Occipital lobe (tissue), 1 donor: ENCODE measurements at regions not wholly inside any gene's neighbourhood (a gene's known extent, or its start where the extent isn't known, plus 50 kb on each side); places are given as distances from the start of the nearest gene placed in this dataset.

Source experiments
- DNase-seq: peaks from one replicate; lab custom pipeline; 2025; lab: John Stamatoyannopoulos, UW

DNA sequence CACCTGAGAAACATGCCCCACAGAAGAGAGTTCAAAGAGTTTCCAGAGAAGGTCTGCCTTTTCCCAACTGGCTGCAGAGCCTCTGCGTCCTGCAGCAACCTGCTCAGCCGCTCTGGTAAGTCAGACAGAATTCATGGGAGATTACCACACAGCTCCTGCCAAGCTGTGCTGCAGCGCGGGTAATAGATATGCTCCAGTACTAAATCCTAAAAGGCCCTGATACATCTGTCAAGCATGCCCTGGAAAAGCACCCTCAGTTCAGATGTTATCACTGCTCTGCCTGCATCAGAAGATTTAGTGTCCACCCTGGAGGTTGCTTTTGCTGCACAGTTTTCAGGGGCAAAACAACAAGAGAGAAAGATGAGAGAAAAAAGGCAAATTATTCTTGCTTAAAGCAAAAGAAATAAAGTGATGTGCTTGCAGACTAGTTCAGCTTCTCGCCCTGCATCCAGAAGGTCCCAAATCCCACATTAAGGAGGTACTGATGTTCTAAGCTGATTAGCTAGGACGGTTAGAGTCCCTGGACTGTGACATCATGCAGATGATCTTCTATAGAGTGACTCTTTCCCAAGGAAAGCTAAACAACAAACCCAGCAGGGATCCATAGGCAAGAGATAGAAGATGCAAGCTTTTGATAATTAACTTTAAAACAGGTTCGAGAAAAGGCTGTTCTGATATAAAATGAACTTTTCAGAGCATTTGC, 488.6 kb downstream of the BCL11A start:
- DNase-seq, result no peak

DNA sequence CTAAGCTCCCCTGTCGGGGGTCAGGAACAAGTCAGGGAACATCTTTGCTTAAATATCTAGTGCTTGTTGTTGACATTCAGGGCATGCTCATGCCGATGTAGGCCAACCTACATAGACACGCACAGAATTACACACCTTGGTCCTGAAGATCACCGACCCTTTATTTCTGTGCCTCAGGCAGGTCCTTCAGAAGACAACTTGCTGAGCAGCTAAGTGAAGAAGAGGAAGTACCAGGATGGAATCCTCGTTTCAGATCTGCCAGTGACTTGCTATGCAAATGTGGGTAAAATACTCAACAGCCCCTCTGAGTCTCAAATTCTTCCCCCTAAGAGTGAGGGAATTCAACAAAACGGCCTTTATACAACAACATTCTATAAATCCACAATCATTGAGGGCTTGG, 494.7 kb downstream of the BCL11A start:
- no peak for DNase-seq

DNA sequence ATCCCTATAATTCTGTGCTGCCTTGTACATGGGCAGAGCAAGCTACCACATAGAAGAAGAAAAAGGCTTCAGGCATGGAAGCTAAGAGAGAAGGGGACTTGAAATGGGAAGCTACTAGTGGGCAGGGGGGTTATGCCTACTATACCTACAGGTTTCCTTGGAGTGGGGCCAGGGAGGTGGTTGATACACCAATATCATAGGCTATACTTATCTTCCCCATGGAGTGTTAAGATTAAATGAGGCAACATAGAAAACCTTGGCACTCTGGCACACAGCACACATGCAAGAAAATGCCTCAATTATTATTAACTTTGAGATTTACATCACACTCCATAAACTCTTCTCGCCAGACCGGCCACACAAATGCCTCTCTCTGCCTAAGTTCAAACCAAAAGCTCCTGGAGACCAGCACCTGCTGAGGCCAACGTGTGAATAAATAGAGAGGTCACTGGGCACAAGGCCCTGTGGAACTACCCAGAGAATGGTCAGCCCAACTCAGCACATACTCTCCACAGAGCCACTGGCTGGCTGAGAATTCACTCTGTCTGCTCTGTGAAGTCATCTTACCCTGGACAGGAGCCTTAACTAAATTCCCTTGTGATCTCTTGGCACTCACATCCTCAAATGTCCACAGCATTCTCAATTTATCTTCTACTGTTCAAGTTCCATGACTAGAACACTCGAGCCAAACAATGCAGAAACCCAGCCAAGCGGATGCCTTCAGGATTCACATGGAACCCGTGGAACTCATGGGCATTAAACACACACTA, 498.7 kb downstream of the BCL11A start:
- DNase-seq, result no peak

DNA sequence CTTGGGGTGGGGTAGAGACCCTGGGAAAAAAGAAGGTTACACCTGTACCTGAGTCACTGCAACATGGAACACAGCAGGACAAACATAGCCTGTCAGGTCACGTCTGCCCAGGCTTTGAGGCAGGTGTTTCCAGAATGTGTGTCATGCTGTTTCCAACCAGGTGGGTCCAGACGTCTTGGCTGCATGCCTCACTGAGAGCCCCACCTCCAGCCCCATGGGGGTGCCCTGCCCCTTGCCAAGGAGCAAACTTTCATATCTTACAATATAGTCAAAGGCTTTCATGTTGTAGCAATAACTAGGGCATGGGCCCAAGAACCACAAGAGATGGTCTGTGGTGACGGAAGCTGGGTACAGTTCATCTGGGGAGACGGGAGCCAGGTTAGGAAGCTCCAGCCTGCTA, 499.7 kb downstream of the BCL11A start:
- no peak for DNase-seq

DNA sequence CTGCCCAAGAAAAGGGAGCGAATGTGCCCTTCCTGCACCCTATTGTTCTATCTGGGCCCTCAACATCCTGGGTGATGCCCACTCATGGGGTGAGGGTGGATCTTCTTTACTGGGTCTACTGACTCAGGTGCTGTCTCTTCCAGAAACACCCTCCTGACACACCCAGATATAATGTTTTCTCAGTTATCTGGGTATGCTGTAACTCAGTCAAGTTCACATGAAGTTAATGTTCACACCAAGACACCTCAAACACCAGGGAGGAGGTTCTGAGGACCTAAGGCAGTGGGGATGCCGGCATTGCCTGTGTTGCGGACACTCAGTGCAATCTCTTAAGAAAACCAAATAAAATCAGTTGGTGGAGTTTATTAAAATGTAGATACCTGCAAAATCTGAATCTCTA, 500.9 kb downstream of the BCL11A start:
- no peak for DNase-seq

DNA sequence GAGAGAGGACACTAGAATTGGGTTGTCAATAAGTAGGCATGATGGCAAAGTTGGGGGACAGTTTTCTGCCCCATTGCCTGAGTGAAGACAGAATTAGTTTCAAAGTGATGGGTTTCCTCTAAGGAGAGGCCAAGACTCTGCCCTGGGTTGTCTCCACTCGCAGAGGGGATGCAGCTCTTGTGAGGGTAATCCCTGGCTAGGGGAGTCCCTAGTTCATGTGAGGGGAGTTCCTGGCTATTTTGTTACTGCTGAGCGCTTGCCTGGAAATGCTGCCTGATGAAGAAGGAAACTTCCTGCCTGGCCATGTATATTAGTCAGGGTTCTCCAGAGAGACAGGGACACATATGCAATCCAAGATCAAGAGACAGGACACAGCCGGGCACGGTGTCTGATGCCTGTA, 501.5 kb downstream of the BCL11A start:
- no peak for DNase-seq

DNA sequence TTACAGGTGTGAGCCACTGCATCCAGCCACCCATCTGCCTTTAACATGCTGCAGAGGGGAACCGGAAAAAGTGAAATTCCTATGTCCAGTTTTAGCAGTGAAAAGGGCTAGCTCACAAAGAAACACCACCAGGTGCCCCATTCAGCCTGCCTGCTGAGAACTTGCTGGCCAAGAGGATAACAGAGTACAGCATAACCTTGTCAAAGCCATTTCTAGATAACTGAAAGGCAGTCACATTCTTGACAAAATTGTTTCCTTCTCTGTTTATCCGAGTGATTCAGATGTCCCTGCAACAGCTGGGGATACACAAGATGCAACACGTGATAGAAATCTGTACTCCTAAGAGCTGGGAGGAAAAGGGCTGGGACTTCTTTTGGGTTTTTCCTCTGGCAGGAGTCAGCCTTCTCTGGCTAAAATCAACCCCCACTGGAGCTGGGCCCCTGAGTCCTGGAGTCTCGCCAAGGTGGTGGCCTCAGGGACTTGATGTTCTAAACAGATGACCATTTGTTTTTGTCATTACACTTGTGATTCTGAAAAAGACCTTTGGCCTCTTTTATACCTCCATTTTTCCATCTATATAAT, 505.4 kb downstream of the BCL11A start:
- no peak for DNase-seq

DNA sequence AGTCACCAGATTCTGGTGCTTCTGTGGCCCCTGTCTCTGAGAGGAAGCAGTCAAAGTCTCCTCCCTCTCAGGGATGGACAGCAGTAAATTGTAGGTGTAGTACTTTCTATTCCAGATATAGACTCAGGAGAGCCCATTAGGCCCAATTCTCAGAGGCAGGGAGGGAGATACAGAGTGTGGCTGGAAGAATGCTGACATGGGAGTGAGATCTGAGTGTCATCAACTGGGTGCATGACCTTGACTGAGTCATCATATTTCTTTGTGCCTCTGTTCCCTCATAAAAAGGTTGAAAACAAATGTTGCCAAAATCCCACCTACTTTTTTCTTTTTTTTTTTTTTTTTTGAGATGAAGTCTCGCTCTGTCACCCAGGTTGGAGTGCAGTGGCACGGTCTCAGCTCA, 506.1 kb downstream of the BCL11A start:
- no peak for DNase-seq

DNA sequence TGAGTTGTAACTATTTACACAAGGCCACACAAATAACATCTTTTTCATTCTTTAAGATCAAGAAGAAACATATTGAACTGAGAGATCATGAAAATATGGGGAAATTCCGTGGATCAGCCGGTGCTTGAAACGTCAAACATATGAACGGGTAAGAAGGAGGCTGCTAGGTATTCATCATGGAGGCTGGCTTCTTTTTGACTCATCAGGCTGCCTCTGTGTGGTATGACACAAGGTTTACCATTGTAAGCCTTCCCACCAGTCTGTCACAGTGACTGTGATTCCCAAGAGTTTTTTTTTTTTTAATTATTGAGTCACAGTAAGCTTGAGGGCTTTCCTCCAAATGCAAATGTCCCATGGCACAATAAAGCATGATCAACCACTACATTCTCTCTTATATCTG, 506.9 kb downstream of the BCL11A start:
- no peak for DNase-seq

DNA sequence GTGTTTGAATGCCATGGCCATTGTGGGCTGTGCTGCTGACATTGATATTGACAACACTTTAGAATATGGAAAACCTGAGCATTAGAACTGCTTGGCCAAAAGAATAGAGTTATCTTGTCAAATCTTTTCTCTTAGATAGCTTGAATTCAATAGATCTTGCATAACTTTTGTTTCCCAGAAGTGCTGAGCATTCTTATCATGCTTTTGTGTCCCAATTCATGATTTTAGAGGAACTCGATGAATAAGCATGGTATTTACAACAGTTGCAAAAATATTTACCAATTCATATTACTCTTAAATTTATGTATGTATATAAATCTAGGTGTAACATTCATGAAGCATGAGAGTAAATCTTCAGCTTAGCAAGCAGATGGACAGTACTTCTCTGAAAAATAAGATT, 508.0 kb downstream of the BCL11A start:
- DNase-seq, result no peak

DNA sequence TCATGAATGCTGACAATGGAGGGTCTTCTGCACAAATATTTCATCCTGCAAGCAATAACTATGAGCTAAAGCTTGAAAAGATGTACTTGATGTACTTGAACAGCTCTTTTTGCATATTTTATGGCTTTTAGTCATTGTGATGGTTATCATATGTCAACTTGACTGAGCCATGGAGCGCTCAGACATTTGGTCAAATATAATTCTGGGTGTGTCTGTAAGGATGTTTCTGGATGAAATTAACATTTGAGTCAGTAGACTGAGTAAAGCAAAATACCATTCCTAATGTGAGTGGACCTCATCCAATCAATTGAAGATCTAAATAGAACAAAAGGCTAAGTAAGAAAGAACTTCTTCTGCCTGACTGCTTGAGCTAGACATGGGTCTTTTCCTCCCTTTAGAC, 509.0 kb downstream of the BCL11A start:
- no peak for DNase-seq

DNA sequence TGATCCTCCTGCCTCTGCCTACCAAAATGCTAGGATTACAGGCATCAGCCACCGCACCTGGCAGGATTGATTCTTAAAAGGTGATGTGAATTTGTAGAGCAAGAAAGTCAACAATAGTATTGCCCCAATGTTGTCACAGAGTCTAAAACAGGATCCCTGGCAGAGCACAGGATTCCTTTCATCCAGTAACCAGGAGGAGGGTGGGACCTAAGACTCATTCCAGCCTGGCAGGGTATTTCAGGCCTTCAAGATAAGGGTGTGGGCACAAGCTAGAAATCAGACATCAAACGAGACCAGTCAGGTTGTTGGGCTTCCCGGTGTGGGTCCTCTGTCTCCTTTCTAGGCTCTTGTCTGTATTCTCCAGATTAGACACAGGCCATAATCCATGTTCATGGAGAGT, 511.4 kb downstream of the BCL11A start:
- no peak for DNase-seq

DNA sequence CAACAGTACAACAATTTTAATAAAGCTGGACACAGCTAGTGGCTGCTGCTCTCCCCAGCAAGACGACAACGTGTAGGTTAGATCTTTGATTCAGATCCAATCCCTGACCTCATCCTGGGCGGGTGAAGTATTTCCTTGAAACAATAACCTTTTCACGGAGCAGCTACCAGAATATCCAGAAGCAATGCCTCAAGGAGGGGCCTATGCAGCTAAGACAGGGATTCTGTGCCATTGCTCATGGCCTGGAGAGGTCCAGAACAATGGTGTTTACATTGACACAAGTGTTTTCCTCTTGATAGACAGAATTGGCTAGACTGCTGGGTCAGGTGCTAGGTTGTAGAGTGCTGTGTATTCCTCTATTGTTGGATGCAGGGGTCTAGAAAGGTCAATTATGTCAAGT, 520.1 kb downstream of the BCL11A start:
- DNase-seq, result no peak

DNA sequence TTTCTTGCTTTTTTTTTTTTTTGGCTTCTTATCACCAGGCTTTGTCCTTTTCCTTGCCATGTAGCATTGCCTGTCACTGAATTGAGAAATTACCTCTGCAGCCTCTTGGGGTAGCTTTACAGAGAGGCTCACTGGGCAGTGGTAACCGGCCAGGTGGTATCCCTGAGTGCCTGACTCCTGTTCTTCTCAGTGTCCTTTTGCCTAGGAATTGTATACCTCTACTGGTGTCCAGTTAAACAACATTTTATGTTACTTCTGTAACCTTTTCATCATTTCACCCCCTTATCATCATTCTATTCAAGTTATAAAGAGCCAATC, 523.9 kb downstream of the BCL11A start:
- no peak for DNase-seq

DNA sequence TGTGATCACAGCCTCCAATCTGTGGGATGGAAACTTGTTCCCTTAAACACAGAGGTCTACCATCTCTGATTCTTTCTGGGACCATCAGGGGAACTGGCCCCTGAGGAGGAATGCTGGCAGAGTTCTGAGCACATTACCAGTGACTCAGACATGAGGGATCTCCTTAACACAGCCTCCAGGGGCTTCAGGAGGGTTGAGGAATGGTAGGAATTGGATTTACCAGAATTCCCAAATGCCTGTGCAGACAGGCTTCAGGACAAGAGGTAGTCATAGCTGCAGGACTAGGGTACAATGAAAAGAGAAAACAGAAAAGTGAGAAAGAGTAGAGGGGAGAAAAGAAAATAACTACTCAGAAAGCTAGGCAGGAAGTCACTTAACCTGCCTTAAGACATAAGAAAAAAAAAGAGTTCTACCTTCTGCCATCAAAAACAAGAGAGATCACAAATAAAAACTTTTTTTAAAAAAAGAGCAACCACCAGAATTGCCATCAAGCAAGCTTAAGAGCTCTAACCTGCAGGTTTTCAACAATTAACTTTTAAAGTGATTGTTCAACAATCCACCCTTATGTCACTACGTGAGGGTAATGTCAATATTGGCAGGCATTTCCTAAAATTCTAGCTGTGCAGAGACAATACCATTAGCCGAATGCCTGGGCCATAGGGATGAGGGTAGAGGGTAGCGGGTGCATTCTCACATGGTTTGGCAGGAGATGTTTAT, 524.4 kb downstream of the BCL11A start:
- DNase-seq, result no peak

DNA sequence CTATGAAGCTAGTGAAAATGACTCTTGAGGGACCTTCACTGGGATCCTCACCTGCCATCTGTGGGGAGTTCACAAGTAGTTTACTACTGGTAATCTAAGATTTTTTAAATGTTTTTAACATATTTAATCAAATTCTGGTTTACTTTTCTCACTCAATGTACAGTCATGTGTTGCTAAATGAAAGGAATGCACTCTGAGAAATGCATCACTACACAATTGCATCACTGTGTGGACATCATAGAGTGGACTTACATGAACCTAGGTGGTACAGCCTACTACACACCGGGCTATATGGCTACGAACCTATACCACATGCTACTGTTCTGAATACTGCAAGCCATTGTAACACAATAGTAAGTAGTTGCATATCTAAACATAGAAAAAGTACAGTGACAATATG, 528.0 kb downstream of the BCL11A start:
- DNase-seq, result no peak

DNA sequence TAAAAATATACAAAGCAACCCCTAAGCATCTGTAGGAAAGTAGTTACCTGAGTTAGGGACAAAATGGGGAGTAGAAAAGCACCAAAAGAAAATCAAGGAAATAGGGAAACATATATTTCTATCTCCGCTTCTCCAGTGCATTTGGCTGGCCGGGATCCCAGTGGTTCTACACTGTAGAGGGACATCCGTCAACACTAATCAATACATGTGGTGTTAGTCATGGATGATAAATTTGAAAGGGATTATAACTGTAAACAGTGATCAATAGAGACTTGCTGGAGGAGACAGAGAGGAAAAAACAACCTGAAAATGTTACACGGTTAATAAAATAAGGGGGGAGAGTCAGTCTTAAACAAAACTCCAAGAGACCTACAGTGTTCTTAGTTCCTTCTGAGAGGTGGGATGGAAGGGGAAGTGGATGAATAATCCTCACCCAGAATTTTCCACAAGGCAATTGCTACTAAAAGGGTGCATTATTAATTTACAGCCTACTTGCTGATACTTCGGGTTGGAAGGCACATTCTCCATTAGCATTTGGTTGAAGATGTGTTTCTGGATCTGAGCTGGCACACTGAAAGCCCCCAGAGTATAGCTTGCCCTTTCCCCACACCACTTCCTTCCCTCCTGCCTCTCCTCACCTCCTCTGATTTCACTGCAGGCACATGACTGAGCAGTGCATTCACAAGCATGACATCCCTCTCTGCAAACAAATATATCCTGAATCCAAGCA, 530.0 kb downstream of the BCL11A start:
- DNase-seq, result no peak

DNA sequence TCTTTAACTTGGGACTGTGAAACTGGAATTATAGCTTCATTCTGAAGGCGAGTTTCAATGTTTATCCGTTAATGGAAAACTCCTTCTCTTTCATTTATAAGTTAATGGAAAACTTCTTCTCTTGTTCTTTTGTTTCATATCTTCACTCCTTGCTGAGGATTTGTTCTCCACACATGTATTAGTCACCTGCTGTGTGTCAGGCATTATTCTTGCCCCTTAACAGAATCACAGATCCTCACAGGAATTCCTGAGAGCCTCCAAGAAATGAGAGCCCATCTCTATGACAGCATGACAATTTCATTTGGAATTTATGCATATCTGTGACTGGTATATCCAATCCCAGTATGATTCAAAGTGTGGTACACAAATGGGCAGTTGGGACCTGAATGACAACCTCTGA, 545.8 kb downstream of the BCL11A start:
- DNase-seq, result no peak

DNA sequence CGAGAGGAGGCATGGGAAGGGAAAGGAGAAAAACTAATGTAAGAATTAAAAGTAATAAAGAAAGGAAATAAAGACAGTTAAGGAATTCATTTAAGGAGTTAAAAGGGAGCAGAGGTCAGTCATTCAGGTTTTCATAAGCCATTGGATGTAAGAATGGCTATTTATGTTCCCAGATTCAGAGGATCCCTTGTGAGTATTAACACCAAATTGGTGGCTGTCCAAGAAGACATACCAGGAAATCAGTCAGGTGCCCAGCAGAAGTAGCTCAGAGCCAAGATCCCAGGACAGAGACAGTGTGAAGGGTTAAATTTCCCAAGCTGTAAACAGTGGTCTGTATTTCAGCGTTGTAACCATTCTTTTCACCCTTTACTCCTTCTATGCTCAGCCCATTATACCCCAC, 550.4 kb downstream of the BCL11A start:
- no peak for DNase-seq

DNA sequence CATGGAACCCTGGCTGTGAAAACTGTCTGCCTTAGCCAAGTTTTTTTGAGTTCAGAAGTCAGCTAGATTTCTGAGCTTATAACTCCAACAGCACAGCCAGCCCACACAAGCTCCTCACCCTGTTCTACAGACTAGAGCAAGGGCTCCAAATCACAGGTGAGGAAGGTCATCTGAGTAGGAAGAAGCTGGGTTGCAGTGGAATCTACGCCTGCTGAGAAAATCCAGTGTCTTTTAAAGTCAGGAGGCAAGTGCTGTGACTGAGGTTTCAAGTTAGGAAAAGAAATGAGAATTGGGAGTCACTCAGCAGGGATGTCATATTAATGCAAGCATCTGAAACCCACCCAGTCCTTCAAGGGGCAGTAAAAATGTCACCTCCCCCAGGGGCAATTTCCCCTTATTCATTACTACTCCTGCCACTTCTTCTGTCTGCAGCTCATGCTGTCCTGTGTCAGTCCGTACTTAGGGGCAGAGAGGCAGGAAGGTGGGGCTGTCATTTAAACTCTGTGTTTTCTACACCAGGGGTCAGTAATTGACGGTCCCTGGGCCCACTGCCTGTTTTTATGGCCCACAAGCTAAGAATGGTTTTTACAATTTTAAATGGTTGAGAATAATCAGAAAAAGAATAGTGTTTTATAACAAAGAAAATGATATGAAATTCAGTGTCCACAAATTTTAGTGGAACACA, 551.1 kb downstream of the BCL11A start:
- no peak for DNase-seq

DNA sequence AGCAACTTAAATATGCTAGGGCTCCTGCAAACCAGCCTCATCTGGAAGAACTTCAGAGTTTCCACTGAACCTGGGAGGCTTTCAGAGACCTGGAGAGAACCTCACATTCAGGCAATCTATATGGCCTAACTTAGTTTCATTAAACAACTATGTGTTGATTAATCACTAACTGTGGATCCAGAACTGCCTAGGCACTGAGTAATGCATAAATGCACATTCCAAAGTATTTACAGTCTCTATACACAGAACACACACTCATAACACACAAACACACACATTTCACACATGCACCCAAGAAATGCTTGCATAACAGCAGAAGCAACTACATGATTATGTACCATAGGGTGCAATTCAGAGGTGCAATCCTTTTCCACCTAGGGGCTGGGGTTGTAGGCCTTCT, 552.8 kb downstream of the BCL11A start:
- DNase-seq, result no peak
